Esophagus muscularis mucosa (tissue), 3 donors: ENCODE measurements at regions not wholly inside any gene's neighbourhood (a gene's known extent, or its start where the extent isn't known, plus 50 kb on each side); places are given as distances from the start of the nearest gene placed in this dataset.

Experiments used
- CTCF ChIP-seq, 3 experiments: fragments of 200-600 bp in 2 of 3; fragments of 450-650 bp in 1 of 3; sonication (generic) in 2 of 3; IDR thresholded peaks; one replicate each; pipeline ENCODE4 v1.5.1; 2017 to 2019; ENCODE audit warnings: antibody characterized with exemption in 3 of 3, mild to moderate bottlenecking in 2 of 3, moderate library complexity in 1 of 3
- POLR2A ChIP-seq: fragments of 450-650 bp; IDR thresholded peaks from one replicate; pipeline ENCODE4 v1.6.1; 2017; ENCODE audit warnings: antibody characterized with exemption, moderate library complexity, mild to moderate bottlenecking, low read depth

DNA sequence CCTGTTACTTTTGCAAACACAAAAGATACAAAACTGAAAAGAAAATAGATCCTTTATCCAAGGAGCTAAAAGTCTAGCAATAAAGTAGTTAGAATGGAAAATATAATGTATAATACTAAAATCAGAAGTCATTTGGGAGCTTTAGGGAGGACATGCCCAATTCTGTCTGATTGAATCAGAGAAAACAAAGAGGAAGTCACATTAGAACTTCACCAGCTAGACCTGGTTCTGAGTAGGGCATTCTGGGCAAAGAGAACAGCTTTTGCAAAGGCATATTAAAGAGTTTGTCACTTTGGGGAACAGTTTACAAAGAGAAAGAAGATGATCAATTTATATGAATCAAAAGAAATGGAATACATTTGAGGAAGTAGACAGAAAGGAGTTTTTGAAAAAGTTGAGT lies 107.0 kb upstream of the PRSS1 start:
- no peak for TF ChIP-seq CTCF (IDR thresholded peaks at IDR 0.05)
- TF ChIP-seq POLR2A: no peak
